GM18951 (cell line): ENCODE measurements at regions not wholly inside any gene's neighbourhood (a gene's known extent, or its start where the extent isn't known, plus 50 kb on each side); places are given as distances from the start of the nearest gene placed in this dataset.

Source experiments
- POLR2A ChIP-seq: IDR thresholded peaks from 4 replicates; pipeline ENCODE4 v1.6.1; 2011; ENCODE audit warnings: mild to moderate bottlenecking; ENCODE audit not compliant: insufficient read length, insufficient read depth; ENCODE audit errors: extremely low read depth
- in situ Hi-C: fragments of 300-500 bp; cut with MboI; formaldehyde crosslinking; loops from one replicate; pipeline ENCODE4 v1.12.0; 2022; ENCODE audit warnings: low sequenced_read_pairs, mixed read lengths, inconsistent platforms; ENCODE audit not compliant: unreplicated experiment

DNA sequence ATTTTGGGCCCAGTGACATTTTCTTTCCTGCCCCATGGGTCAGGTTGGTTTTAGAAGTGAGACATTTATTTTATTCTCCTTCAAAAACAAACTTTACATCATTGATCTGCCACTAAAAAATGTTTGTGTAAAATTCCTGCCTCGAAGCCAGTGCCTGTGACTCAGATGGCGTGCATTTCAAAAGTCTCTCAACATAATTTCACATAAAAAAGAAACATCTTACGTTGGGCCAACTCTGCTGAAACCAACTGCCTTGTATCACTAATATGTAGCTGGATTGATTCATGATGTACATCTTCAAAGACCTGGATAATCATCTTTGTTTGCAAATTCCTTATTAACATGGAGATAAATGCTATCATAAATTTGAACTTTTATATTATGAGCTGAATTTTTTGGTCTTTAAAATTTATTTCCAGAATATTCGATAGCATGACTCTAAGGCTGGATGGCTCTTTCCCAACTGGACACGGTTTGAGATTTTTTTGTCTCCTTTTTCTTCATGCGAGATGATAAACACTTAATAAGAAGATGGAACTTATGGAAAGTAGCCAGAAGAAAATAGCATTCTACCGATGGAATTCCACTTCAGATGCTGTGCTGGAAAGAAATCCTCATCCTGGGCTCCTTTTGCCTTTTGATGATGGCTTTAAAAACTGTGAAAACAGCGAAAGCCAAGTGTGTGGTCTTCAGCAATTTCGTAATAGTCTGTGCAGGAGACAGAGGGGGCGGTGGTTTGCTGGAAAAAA is 420.5 kb downstream of the FGF9 start:
- TF ChIP-seq POLR2A: no peak
- in situ Hi-C loops: no loop called here

DNA sequence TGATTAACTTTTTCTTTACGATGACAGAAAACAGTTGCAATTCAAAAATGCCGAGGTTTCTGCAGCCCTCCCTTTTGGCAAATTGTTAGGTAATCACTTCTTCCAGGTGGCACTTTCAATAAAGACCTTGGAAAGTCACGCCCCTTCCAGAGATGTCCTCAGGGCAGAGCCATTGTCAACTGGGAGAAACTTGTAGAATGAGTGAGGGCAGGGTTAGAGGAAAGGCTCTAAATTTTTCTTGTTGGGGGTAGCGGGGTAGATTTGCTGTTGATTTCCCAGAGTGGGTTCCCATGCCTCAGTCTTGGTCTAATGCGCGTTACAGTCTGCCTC is 421.1 kb downstream of the FGF9 start:
- TF ChIP-seq POLR2A: no peak
- in situ Hi-C loops: no loop called here

- in situ Hi-C loops: no loop called here
- TF ChIP-seq POLR2A: no peak
These were observed 422.1 kb downstream of the FGF9 start for GRCh38 chr13:22092791-22093560.

GRCh38 chr13:22095794-22096193 is 424.9 kb downstream of the FGF9 start:
- in situ Hi-C loops: no loop called here
- TF ChIP-seq POLR2A: no peak

GRCh38 chr13:22099585-22099984 is 428.7 kb downstream of the FGF9 start:
- in situ Hi-C loops: no loop called here
- TF ChIP-seq POLR2A: no peak

- no peak for TF ChIP-seq POLR2A
- in situ Hi-C loops: no loop called here
These were observed 431.4 kb downstream of the FGF9 start for GRCh38 chr13:22102271-22102670.

DNA sequence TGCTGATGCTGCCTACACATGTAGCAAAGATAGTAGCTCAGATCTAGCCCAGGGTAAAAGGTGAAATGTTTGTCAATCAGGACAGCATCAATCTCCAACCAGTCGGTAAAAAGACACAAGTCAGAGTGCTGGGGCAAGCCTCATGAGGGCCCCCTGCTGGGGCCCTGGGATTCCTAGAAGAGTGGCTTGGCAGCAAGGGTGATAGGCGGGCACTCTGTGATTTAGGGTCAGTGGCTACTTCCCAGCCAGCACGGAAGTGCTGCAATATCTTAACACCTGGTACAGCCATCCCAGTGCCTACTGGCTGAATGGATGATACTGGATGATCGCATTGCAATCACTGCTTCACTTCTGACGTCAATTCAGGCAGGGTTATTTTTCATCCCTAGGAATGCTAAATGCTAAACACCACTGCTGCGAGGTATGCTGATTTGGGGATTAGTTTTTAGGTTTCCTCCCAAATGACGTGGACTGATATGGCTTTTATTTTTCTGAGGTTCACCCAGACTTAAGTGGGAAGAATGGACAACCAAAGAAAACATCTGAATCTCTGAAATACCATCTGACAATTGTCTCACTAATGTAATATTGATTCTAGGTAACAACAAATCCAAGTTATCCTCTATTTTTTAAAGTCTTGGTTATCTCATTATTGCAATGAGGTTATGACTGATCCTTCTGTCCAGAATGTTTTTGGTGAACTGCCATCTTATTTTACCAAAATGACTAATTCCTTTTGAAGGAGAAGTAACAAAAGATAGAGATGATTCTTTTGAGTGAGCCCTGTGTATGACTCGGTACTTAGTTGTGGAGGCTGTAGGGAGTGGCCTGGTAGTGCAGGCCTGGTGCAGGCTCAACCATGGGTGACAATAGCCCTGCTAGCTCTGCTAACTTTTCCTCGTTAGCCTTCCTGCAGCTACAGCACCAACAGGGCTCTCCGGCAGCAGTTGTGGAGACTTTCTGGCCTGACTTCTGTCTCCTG is 432.5 kb downstream of the FGF9 start:
- no peak for TF ChIP-seq POLR2A

DNA sequence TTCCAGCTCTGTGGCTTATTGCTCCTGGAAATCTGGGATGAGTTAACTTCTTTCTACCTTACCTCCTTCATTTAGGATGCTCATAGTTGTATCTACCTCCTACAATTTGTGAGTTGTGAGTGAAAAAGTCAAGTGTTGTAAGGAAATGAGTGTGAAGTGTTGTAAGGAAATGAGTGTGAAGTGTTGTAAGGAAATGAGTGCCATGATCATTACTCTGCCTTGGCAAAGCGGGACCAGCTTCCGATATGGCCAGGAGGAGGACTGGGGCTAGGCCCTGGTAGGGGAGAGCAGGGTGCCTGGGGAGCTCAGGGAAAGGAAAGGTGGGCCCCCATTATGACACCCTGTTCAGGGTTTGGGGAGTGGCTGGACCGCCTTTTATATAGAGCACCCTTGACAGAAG is 435.2 kb downstream of the FGF9 start:
- in situ Hi-C loops: no loop called here

More for the DNA sequence above, 432.5 kb downstream of the FGF9 start:
- in situ Hi-C loops: no loop called here

DNA sequence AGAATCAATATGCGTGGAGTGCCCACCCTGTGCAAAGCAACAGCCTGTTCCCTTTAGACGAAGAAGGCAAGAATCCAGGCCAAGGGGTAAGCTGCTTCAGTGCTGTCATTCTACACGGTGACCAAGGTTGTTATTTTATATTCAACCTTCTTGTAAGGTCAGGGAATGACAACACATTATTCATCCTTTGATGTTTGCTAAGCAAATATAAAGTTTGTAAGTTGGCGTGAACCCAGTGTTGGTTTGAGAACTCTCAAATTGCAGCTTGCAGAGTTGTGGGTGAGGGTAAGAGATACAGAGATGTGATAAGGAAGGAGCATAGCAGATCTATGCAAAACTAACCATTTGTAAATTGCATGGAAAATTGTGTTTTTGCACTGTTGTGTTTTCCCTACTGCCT is 436.7 kb downstream of the FGF9 start:
- in situ Hi-C loops: no loop called here

More for the DNA sequence above, 435.2 kb downstream of the FGF9 start:
- TF ChIP-seq POLR2A: no peak

DNA sequence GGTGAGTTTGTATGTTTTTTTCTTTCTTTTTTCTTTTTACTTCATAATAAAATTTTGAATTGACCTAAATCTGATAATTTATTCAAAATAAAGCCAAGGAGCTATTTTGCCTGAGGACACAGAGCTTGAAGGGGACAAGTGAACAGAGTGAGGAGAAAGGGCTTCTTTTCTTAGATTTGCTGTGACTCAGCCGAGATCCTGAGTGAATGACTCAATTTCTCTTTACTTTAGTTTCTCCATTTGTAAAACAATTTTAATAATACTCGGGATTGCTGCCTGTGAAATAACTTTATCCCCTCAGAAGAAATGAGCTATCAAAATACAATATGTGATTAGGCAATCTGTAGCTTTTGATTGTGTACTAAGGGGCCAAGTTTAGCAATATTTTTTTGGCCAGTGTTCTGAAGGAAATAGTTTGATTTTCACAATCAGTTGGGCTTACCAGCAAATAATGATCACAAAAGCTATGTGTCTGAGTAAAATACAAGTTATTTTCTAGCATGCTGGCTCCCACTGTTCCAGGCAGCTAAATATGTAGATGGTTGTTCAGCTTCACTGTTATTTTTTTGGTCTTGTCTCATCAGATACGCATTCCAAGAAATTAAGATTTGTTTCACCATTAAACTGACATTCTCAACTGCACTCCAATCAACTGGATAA is 437.5 kb downstream of the FGF9 start:
- in situ Hi-C loops: no loop called here
- TF ChIP-seq POLR2A: no peak

More for the DNA sequence above, 436.7 kb downstream of the FGF9 start:
- TF ChIP-seq POLR2A: no peak

DNA sequence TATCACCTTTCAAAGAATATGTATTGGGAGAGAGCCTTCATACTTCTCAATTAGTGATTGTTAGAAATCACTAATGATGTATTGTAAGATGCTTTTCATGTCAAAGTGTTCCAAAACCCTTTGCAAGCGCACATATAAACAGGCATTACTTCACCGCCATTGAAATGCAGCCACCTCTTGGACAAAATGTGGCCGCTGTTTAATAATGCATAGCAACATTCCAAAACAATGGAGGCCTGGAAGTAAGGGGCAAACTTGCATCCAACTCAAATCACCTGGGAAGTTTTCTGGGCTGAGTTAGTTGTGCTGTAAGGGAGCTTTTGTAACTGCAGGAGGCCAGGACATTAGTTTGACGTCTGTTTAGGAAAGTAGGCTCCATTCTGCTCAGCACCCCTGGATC is 438.1 kb downstream of the FGF9 start:
- no peak for TF ChIP-seq POLR2A
- in situ Hi-C loops: no loop called here

- TF ChIP-seq POLR2A: no peak
- in situ Hi-C loops: no loop called here
These were observed 439.5 kb downstream of the FGF9 start for GRCh38 chr13:22110368-22110767.

GRCh38 chr13:22111152-22111783 is 440.4 kb downstream of the FGF9 start:
- no peak for TF ChIP-seq POLR2A
- in situ Hi-C loops: no loop called here

DNA sequence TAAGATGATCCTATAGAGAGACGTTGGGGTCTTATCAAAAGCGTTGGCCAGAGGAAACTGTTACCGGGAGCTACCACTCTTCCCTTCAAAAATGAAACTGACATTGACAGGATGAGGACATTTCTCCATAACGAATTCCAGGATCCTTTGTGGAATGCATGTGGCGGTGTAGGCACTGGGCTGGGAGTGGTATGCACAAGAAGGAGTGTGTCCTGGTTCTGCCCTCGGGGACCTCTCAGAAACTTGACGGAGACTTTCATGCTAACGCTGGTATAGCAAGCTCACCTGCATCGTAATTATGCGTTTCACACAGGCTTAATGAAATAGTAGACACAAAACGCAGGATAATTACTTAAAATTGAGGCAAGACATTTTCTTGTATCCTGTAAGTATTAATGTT is 441.1 kb downstream of the FGF9 start:
- TF ChIP-seq POLR2A: no peak
- in situ Hi-C loops: no loop called here
